Vagina (tissue), 2 donors: ENCODE measurements at regions not wholly inside any gene's neighbourhood (a gene's known extent, or its start where the extent isn't known, plus 50 kb on each side); places are given as distances from the start of the nearest gene placed in this dataset.

ENCODE experiments used
- CTCF ChIP-seq, 3 experiments: fragments of 450-650 bp in 2 of 3; fragments of 200-600 bp in 1 of 3; sonication (generic) in 1 of 3; IDR thresholded peaks; one replicate each; pipeline ENCODE4 v1.5.1; 2017 to 2019; ENCODE audit warnings: antibody characterized with exemption in 3 of 3, mild to moderate bottlenecking in 2 of 3, moderate library complexity in 2 of 3
- POLR2A ChIP-seq, 2 donors: fragments of 450-650 bp; IDR thresholded peaks; one replicate each; pipeline ENCODE4 v1.6.1; 2017; ENCODE audit warnings: antibody characterized with exemption in 2 of 2, mild to moderate bottlenecking in 2 of 2, moderate library complexity in 2 of 2

GRCh38 chr22:47379037-47379436 is 616.6 kb downstream of the TBC1D22A start:
- TF ChIP-seq POLR2A (IDR thresholded peaks at IDR 0.05) (no peak), CTCF (IDR thresholded peaks at IDR 0.05) (no peak)
